ENCODE measurements at regions not wholly inside any gene's neighbourhood (a gene's known extent, or its start where the extent isn't known, plus 50 kb on each side); places are given as distances from the start of the nearest gene placed in this dataset.

GRCh38 chr14:76687611-76688382, 73.5 kb upstream of the VASH1 start:
- Histone ChIP-seq H3K27me3 (no peaks in the 10 kb centered on the region), H3K4me3 (no peak overlapping the region), H3K27ac (no peak overlapping the region), H3K9me3 (peaks cover 0 to 18% (median 9%) of the 10 kb centered on the region in 3 donors), H3K4me1 (no peaks in the 10 kb centered on the region), H3K36me3 (no peaks in the 10 kb centered on the region)
- intact Hi-C loops (cut with DNase I), result no loop called here
- WGBS, 2 donors, result 71% methylated on average over 7 of the region's 7 CpGs
- no peak for TF ChIP-seq CTCF (IDR thresholded peaks at IDR 0.05)
- no peak for TF ChIP-seq POLR2A (IDR thresholded peaks at IDR 0.05)
- no peak for DNase-seq

- Histone ChIP-seq H3K36me3 (no peaks in the 10 kb centered on the region), H3K4me3 (no peak overlapping the region), H3K9me3 (peaks cover 0 to 18% (median 9%) of the 10 kb centered on the region in 3 donors), H3K4me1 (no peaks in the 10 kb centered on the region), H3K27me3 (no peaks in the 10 kb centered on the region), H3K27ac (no peak overlapping the region)
- no peak for DNase-seq
- intact Hi-C loops (cut with DNase I), result no loop called here
- TF ChIP-seq POLR2A (IDR thresholded peaks at IDR 0.05) (no peak), CTCF (IDR thresholded peaks at IDR 0.05) (no peak)
- WGBS, 2 donors, result 65 to 66% methylated on average over 2 of the region's 2 CpGs
Measured at GRCh38 chr14:76688383-76688671, 72.9 kb upstream of the VASH1 start.

- no peak overlapping the region for H3K27ac ChIP-seq
- peaks cover 0 to 18% (median 9%) of the 10 kb centered on the region in 3 donors for H3K9me3 ChIP-seq
- no peak overlapping the region for H3K4me3 ChIP-seq
- H3K36me3 ChIP-seq, result no peaks in the 10 kb centered on the region
- 88 to 91% methylated on average over 7 of the region's 11 CpGs for WGBS, 2 donors
- intact Hi-C loops (cut with DNase I), result no loop called here
- TF ChIP-seq POLR2A (IDR thresholded peaks at IDR 0.05) (no peak), CTCF (IDR thresholded peaks at IDR 0.05) (no peak)
- no peak for DNase-seq
- H3K27me3 ChIP-seq, result no peaks in the 10 kb centered on the region
- H3K4me1 ChIP-seq, result no peaks in the 10 kb centered on the region
Measured at GRCh38 chr14:76690502-76691105, 70.7 kb upstream of the VASH1 start.

- H3K9me3 ChIP-seq, result no peaks in the 10 kb centered on the region
- H3K4me3 ChIP-seq, result no peak overlapping the region
- intact Hi-C loops (cut with DNase I), result no loop called here
- H3K27me3 ChIP-seq, result no peaks in the 10 kb centered on the region
- no peak for DNase-seq
- H3K4me1 ChIP-seq, result no peaks in the 10 kb centered on the region
- H3K36me3 ChIP-seq, result no peaks in the 10 kb centered on the region
- H3K27ac ChIP-seq, result no peak overlapping the region
- TF ChIP-seq POLR2A (IDR thresholded peaks at IDR 0.05) (no peak), CTCF (IDR thresholded peaks at IDR 0.05) (no peak)
- 56 to 83% methylated on average over 8 to 10 of the region's 10 CpGs for WGBS, 2 donors
Measured at GRCh38 chr14:76694106-76694505, 67.2 kb upstream of the VASH1 start.

- H3K4me3 ChIP-seq, result no peak overlapping the region
- no peaks in the 10 kb centered on the region for H3K9me3 ChIP-seq
- H3K27ac ChIP-seq, result no peak overlapping the region
- no peak for DNase-seq
- 83 to 88% methylated on average over 8 to 10 of the region's 10 CpGs for WGBS, 2 donors
- H3K36me3 ChIP-seq, result no peaks in the 10 kb centered on the region
- H3K27me3 ChIP-seq, result no peaks in the 10 kb centered on the region
- H3K4me1 ChIP-seq, result no peaks in the 10 kb centered on the region
- intact Hi-C loops (cut with DNase I), result no loop called here
- TF ChIP-seq CTCF (IDR thresholded peaks at IDR 0.05) (no peak), POLR2A (IDR thresholded peaks at IDR 0.05) (no peak)
Measured at GRCh38 chr14:76695263-76695920, 65.9 kb upstream of the VASH1 start.

Measured in esophagus squamous epithelium (tissue), 5 donors.